ENCODE measurements at regions not wholly inside any gene's neighbourhood (a gene's known extent, or its start where the extent isn't known, plus 50 kb on each side); places are given as distances from the start of the nearest gene placed in this dataset.

DNA sequence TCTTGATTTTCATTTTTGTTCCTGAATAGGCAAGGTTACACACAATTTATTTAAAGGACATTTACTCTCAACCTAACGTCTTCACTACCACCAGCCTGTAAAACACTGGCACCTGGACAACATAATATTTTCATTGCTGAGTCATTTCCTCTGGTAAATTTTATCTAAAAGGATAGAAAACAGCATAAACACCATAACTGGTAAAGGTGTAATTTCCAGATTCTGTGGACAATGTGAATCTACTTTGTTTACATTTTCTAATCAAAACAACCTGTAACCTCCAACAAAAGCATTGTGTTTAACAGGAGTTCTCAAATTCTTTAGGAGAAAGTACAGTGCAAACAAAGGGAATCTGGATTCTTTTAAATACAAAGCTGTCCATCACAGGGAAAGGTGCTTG lies 472.0 kb upstream of the AKR1E2 start:
- no peak for DNase-seq (ENCODE audit: extremely low read depth in 1 of 2, low read depth in 1 of 2)

DNA sequence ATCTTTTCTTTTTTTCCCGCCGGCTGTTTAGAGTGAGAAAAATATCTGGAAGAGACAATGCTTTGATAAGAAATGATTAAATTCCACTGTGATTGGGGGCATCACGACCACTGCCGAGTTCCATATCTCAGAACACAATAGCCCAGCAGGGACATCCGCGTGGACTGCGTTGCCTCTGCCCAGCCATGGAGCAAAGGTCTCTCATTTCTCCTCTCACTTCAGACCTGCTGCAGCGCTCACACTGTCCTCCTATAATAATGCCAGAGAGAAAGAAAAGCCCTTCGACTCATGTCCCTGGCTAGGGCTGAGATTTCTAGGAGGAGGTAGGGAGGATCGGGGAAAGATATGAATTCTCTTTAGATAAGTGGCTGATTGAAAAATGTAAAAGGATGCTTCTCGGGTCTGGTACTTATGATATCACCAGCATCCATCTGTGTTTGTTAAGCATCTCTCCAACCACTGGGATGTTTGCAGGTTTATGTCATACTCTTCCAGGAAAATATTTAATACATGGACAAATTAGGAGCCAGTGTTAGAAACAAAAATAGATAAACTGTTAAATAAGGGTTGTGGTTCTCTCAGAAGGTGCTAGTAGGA lies 472.9 kb upstream of the AKR1E2 start:
- no peak for DNase-seq (ENCODE audit: extremely low read depth in 1 of 2, low read depth in 1 of 2)

DNA sequence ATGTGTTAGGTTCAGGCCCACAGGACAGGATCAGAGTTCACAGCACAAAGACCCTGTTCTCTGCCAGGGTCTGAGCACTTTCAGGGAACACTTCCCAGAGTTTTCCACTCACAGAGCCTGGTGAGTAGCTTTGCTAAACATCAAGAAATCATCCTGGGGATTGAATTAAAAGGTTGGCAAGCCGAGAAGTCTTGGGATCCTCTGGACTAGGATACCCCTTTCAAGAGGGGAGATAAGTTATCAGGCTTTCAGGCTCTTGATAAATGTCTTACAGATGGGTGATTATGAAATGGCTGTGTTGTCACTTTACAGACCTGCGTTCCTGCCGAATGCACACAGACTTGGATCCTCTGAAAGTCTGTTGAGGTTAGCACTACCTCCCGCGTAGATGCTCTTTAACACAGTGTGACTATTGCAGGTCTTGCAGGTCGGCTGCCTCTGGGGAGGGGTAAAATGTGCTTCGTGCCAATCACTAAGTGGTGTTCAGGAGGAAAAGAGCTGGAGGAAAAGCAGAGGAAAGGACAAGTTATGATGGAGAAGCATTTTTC lies 473.5 kb upstream of the AKR1E2 start:
- DNase-seq (ENCODE audit: extremely low read depth in 1 of 2, low read depth in 1 of 2): no peak

DNA sequence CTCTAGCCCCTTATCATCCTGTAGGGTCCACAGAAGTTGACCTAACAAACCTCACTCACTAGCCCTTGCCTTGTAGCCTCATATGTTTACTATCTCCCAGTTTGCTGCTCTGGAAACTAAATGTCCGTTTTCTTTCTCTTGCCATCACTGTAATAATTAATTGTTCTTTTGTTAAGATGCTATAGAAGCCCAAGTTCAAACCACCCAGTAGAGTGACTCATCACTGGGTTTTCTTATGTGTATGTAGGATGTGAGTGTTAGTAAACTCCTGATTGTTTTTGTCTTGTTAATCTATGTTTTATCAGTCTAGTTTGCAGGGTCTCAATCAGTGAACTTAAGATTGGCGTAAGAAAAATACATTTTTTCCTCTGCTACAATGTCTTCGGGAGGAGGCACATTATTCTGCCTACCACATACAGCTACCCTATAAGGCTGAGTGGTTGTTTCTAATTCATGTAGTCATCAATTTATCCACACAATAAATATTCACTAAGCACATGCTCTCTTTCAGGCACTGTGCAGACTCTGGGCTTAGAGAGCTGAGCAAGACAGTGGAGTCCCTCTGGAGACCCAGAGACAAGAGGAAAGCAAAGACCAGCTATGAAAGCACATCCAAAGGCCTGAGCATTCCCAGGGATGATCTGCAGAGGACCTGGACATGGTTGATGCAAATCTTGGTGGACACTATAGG lies 474.1 kb upstream of the AKR1E2 start:
- DNase-seq (ENCODE audit: extremely low read depth in 1 of 2, low read depth in 1 of 2): no peak

DNA sequence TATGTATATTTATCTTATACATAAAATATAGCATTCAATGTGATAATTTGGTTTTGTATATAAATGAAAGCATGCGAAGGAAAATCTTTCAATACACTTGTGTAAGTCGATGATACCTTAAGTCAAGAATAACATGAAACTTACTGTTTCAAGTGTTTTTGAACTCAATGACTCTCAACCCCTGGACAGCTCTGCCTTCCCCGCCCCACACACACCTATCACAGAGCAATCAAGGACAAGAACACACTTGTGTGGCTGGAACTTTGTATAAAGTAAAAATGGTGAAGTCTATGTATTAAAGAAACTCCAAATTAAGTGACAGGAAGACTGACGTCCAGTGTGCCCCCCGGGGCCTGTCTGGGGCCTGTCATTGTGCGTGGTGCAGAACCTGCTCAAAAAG lies 478.6 kb upstream of the AKR1E2 start:
- no peak for DNase-seq (ENCODE audit: extremely low read depth in 1 of 2, low read depth in 1 of 2)

DNA sequence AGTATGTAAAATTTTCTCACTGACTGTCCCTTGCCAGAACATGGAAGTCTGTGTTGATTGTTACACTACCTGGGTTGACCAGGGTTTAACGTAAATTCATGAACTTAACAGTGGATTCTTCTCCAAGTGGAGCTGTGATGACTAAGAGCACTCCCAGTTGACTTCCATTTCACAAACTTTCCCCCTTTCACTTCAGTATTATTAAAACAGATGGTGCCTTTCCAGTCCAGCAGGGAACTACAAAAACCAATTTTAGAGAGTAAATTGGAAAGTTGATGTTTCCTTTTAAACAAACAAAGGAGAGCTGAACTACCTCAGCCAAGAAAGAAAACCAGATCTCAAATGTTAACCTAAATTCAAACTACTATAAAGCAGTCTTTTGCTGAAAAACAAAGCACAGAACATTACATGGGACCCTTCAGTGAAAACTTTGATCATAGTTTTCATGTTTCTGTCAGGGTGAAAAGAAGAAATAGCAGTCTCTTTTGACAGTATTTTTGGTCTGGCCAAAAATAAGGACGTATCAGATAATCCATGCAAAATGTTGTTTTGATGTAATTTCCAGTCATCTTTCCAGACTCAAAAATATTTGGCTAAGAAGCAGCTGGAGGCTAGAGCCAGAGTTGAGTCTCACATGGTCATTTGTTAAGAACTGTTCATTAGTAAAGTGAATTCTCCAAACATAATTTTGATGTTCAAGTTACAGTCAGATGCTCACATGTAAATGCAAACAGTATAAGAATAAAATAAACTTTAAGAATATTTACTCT lies 479.9 kb upstream of the AKR1E2 start:
- no peak for DNase-seq (ENCODE audit: extremely low read depth in 1 of 2, low read depth in 1 of 2)

DNA sequence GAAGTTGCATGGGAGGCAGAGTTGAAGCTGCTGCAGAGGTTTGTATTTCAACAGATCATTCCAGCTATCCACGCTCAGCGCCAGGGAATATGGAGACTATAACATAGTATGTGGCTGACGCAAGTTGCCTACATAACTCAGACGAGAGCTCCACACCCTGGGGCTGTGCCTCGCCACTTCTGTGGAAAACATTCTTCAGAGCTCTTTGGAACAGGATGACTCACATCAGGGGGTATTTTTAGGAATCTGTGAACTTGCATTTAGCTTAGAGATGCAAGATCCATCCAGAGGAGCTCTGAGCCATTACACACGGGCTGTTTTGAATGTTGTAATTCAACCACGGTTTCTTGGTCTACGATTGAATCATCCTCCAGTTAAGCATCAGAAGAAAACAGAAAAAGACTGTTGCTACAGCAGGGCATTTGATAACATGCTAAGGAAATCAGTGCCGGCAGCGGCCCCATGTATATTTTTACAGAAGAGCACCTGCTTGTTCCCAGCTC lies 481.5 kb upstream of the AKR1E2 start:
- DNase-seq (ENCODE audit: extremely low read depth in 1 of 2, low read depth in 1 of 2): no peak

DNA sequence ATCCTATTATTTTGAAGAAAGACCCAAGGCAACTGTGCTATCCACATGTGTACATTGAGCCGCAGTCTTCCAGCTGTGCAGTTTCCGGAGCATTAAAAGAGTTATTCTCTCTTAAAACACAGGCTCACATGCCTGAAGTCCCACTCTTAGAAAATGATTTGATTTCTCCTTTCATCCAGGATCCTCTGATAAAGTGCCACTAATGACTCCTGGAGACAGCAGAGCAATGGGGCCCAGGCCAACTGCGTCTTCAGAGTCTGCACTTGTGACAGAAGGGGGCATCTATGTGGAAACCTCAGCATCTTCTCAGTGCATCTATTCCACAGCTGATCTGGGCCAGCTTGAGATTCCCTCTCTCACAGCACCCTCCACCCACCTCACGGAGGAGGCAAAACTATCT lies 482.1 kb upstream of the AKR1E2 start:
- no peak for DNase-seq (ENCODE audit: extremely low read depth in 1 of 2, low read depth in 1 of 2)

DNA sequence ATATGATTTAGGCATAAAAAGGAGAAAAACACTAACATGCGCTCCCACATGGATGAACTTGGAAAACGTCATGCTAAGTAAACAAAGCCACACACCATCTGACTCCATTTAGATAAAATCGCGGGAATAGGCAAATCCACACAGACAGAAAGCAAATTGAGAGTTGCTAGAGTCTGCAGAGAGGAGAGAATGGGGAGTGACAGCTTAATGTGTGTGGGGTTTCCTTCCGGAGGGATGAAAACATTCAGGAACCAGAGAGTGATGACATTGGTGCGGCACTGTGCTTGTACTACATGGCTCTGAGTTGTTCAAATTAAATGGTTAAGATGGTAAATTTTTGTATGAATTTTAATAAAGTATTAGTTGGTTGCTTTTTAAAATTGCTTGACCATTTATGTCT lies 482.9 kb upstream of the AKR1E2 start:
- DNase-seq (ENCODE audit: extremely low read depth in 1 of 2, low read depth in 1 of 2): no peak

DNA sequence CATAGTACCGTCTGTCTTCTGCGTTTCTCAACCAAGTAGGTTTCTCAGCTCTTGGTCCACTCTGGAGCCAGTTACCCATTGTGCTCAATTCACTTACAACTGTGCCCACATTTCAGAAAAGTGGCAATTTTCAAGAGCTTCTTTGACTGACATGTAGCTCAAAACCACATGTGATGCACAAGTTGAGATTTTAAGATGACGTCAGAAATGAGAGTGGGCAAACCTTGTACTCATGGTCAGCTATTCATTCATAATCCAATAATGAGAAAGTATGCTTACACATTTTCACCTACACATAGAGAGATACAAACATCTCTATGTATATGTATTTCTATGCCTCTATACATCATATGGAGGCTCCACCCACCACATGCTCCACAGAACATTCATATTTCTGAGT lies 487.2 kb upstream of the AKR1E2 start:
- no peak for DNase-seq (ENCODE audit: extremely low read depth in 1 of 2, low read depth in 1 of 2)

DNA sequence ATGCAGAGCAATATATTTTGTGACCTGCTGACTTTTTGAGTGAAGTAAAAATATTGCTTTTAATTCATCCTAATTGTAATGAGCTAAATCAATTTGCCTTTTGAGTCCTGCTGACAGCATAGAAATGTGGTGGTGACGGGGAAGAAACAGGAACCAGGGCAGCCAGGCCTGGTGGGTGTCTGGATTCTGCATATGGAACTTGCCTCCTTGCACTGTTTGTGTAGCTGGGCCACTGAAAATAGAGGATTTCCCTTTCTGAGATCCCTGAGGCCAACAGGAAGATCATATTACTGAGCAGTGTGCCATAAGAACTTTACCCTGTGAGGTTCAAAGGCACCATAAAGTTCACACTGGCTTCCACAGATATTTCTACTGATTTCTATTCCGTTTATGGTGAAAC lies 488.4 kb upstream of the AKR1E2 start:
- DNase-seq (ENCODE audit: extremely low read depth in 1 of 2, low read depth in 1 of 2): no peak

DNA sequence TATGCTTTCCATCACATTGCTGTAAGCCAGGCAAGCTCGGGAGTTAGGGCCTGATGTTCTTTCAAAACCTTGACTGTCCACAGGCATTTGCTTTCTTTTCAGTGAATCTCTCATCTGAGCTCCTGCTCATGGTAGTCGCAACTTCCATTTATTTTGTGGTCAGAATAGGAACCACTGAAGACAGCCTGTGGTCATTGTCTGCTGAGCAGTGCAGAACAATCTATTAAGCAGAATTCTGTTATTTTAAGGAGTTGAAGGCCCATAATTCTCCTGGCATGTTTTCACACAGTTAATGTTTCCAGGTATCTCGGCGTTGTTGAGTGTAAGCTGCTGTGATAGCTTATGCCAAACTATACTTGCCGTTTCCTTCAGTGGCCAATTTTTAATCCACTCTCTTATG lies 491.1 kb upstream of the AKR1E2 start:
- no peak for DNase-seq (ENCODE audit: extremely low read depth in 1 of 2, low read depth in 1 of 2)

DNA sequence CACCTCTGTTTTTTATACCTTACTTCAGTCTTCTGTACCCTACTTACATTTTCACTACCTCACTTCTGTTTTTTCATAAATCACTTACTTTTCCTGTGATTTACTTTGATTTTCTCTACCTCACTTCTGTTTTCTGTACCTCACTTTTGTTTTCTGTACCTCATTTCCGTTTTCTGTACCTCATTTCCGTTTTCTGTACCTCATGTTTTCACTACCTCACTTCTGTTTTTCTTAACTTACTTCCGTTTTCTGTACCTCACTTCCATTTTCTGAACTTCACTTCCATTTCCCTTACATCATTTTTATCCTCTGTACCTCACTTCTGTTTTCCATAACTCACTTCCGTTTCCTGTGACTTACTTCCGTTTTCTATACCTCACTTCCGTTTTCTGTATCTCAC lies 492.0 kb upstream of the AKR1E2 start:
- DNase-seq (ENCODE audit: extremely low read depth in 1 of 2, low read depth in 1 of 2): no peak

DNA sequence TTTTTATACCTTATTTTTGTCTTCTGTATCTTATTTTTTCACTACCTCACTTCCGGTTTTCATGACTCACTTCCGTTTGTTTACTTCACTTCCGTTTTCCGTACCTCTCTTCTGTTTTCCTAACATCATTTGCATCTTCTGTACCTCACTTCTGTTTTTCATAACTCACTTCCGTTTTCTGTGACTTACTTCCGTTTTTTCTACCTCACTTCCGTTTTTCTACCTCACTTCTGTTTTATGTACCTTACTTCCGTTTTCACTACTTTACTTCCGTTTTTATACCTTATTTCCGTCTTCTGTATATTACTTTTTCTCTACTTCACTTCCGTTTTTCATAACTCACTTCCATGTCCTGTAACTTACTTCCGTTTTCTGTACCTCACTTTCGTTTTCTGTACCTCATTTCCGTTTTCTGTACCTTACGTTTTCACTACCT lies 492.5 kb upstream of the AKR1E2 start:
- no peak for DNase-seq (ENCODE audit: extremely low read depth in 1 of 2, low read depth in 1 of 2)

DNA sequence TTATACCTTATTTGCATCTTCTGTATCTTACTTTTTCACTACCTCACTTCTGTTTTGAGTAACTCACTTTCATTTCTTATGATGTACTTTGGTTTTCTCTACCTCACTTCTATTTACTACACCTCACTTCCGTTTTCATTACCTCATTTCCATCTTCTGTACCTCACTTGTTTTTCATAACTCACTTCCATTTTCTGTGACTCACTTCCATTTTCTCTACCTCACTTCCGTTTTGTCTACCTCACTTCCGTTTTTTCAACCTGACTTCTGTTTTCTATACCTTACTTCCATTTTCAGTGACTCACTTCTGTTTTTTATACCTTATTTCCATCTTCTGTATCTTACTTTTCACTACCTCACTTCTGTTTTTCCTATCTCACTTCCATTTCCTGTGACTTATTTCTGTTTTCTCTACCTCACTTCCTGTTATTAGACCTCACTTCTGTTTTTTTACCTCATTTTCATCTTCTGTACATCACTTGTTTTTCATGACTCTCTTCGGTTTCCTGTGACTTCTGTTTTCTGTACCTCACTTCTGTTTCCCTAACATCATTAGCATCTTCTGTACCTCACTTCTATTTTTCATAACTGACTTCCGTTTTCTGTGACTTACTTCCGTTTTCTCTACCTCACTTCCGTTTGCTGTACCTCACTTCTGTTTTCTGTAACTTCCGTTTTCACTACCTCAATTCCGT lies 493.1 kb upstream of the AKR1E2 start:
- DNase-seq (ENCODE audit: extremely low read depth in 1 of 2, low read depth in 1 of 2): no peak

DNA sequence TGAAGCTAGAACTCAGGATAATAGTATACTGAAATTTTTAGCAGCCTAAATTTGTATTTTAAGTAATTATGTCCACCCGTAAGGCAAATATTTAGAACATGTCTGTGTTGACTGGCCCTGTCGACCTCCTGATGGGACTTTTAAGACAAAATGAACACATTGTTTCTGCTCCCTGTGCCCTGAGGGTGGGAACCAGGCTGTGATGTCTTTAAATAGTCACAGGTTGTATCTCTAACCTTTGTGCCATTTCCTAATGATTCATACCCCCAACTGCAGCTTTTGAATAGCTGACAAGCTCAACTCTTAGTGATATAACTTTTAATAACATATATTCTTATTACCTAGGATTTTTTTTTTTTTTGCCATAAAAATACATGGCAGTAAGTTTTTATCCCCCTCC lies 494.9 kb upstream of the AKR1E2 start:
- DNase-seq (ENCODE audit: extremely low read depth in 1 of 2, low read depth in 1 of 2): no peak

DNA sequence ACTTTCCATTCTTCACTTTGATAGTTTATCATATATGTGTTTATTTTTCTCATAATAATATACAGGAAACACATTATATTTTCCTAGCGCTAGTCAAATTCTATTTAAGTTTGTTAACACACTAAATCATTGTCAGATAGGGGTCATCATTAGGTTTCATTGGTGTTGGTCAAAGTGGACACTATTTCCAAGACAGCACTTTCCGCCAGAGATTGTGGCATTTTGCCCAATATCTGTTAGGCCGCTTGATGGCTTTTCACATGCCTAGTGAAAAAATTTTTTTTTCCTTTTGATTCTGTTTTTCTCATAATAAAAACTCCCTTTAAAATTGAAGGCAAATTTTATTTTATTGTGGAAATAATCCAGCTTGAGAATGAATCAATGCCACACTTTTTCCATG lies 495.4 kb upstream of the AKR1E2 start:
- DNase-seq (ENCODE audit: extremely low read depth in 1 of 2, low read depth in 1 of 2): no peak

DNA sequence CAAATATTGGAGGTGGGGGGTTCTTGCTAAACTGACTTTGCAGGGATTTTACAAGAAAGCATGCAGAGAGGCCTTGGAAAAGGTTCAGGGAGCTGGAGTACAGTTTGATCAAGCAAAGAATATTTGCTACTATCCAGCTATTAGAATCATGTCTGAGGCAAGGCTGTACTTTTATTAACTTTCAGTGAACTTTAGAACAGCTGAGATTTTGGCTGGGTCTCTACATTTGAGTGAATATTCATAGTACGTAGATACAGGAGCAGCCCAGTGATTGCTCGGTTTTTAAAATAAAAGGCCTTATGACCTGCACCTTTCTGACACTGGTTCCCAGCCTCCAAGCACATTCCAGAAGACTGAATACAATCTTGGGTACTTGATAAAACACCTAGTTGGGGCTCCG lies 496.8 kb upstream of the AKR1E2 start:
- no peak for DNase-seq (ENCODE audit: extremely low read depth in 1 of 2, low read depth in 1 of 2)

DNA sequence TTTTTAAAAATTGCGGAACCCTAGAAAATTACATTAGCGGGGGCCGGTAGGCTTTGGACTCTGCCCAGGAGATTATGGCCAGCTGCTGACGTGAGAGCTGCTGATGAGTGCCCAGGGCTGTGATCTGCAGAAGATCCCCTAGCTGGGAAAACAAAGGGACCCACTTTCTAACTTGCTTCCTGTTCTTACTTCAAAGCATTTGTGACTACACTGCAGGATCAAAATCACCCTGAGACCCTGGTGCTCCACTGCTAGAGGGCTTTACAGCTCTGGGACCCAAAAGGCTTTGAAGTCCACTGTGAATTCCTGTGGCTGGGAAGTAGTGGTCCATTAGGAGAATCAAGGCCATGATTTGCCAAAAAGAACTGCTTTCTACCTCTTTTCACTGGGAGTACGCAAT lies 499.4 kb upstream of the AKR1E2 start:
- DNase-seq (ENCODE audit: extremely low read depth in 1 of 2, low read depth in 1 of 2): no peak

DNA sequence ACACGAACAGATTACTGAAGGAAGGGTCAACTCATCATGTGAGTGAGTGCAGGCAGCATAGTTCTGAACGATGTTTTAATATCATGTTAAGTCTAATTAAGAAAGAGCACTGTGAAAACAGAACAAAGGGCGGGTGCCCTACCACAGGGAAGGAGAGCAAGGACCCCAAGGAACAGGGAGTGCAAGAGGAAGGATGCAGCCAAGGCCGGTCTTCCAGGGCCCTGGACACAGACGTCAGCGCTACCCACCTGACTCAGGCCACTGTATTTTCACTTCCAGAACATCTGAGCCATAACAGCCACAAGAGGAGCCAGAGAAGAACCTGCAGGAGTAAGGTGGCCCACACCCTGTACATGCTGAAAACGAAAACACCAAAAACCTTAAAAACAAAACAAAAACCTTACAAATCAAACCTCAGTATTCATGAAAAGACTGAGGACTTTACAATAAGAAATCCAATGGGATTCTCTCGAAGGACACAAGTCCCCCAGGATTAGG lies 506.1 kb upstream of the AKR1E2 start:
- no peak for DNase-seq (ENCODE audit: extremely low read depth in 1 of 2, low read depth in 1 of 2)
